ENCODE measurements at regions not wholly inside any gene's neighbourhood (a gene's known extent, or its start where the extent isn't known, plus 50 kb on each side); places are given as distances from the start of the nearest gene placed in this dataset.

- ChIA-PET POLR2A (no interaction called here), CTCF (ENCODE audit: low intra/inter-chr PET ratio) (no interaction called here)
- no peak for TF ChIP-seq NFIX (CRISPR knock-in tag; IDR thresholded peaks at IDR 0.05; ENCODE audit: low read depth)
- TF ChIP-seq NR2F6 (CRISPR knock-in tag; IDR thresholded peaks at IDR 0.05), result no peak
- TF ChIP-seq TSHZ1 (CRISPR knock-in tag; IDR thresholded peaks at IDR 0.05), result no peak
- TF ChIP-seq HSF4 (CRISPR knock-in tag; IDR thresholded peaks at IDR 0.05; ENCODE audit: borderline replicate concordance), result no peak
- TF ChIP-seq ZNF23 (CRISPR knock-in tag; IDR thresholded peaks at IDR 0.05), result no peak
- no peak for TF ChIP-seq CHD1 (IDR thresholded peaks at IDR 0.05; ENCODE audit: low read length)
- TF ChIP-seq ZFP36 (IDR thresholded peaks at IDR 0.05; ENCODE audit: low read depth, low read length, partially characterized antibody), result no peak
- no peak for TF ChIP-seq RBM25 (IDR thresholded peaks at IDR 0.05; ENCODE audit: low read depth, low read length, severe bottlenecking)
- no peak for TF ChIP-seq GABPA (tag; conservative IDR thresholded peaks at IDR 0.05; ENCODE audit: low read depth)
- TF ChIP-seq, protein P1, sequence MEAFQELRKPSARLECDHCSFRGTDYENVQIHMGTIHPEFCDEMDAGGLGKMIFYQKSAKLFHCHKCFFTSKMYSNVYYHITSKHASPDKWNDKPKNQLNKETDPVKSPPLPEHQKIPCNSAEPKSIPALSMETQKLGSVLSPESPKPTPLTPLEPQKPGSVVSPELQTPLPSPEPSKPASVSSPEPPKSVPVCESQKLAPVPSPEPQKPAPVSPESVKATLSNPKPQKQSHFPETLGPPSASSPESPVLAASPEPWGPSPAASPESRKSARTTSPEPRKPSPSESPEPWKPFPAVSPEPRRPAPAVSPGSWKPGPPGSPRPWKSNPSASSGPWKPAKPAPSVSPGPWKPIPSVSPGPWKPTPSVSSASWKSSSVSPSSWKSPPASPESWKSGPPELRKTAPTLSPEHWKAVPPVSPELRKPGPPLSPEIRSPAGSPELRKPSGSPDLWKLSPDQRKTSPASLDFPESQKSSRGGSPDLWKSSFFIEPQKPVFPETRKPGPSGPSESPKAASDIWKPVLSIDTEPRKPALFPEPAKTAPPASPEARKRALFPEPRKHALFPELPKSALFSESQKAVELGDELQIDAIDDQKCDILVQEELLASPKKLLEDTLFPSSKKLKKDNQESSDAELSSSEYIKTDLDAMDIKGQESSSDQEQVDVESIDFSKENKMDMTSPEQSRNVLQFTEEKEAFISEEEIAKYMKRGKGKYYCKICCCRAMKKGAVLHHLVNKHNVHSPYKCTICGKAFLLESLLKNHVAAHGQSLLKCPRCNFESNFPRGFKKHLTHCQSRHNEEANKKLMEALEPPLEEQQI (IDR thresholded peaks at IDR 0.05), result no peak
- TF ChIP-seq, protein P2, sequence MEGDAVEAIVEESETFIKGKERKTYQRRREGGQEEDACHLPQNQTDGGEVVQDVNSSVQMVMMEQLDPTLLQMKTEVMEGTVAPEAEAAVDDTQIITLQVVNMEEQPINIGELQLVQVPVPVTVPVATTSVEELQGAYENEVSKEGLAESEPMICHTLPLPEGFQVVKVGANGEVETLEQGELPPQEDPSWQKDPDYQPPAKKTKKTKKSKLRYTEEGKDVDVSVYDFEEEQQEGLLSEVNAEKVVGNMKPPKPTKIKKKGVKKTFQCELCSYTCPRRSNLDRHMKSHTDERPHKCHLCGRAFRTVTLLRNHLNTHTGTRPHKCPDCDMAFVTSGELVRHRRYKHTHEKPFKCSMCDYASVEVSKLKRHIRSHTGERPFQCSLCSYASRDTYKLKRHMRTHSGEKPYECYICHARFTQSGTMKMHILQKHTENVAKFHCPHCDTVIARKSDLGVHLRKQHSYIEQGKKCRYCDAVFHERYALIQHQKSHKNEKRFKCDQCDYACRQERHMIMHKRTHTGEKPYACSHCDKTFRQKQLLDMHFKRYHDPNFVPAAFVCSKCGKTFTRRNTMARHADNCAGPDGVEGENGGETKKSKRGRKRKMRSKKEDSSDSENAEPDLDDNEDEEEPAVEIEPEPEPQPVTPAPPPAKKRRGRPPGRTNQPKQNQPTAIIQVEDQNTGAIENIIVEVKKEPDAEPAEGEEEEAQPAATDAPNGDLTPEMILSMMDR (IDR thresholded peaks at IDR 0.05 in 2 of 3, conservative IDR thresholded peaks at IDR 0.05 in 1 of 3; ENCODE audit: insufficient read depth in 2 of 3, low read depth in 1 of 3, low read length in 3 of 3), result no peak
- no peak for TF ChIP-seq BCLAF1 (IDR thresholded peaks at IDR 0.05; ENCODE audit: borderline replicate concordance in 1 of 2, control insufficient read depth in 1 of 2, low read depth in 2 of 2, low read length in 1 of 2)
Observed at GRCh38 chr2:81942876-81943275, 1638.3 kb upstream of the LRRTM1 start.

More at GRCh38 chr2:81942876-81943275, 1638.3 kb upstream of the LRRTM1 start:
- no peaks in the 10 kb centered on the region for H3K79me2 ChIP-seq (ENCODE audit: control insufficient read depth, insufficient read depth, low read length)
- WGBS (ENCODE audit: insufficient coverage, low coverage, missing lambda C conversion rate), result 0% methylated on average over 1 of the region's 1 CpG
- no peaks in the 10 kb centered on the region for H4K20me1 ChIP-seq (replicated peaks; ENCODE audit: control insufficient read depth, insufficient read depth, low read length)
- no peaks in the 10 kb centered on the region for H3K27me3 ChIP-seq (ENCODE audit: control insufficient read depth in 2 of 2, insufficient read depth in 2 of 2, low read length in 2 of 2)
- no peaks in the 10 kb centered on the region for H3K36me3 ChIP-seq (ENCODE audit: control insufficient read depth, insufficient read depth, low read length)
- no peak for DNase-seq (ENCODE audit: extremely low read depth in 1 of 4, low spot score in 3 of 4)
- no peaks in the 10 kb centered on the region for H3K9me1 ChIP-seq (ENCODE audit: control insufficient read depth, insufficient read depth, low read length)
- no peaks in the 10 kb centered on the region for H3K4me1 ChIP-seq (replicated peaks in 1 of 2; ENCODE audit: control insufficient read depth in 2 of 2, insufficient read depth in 2 of 2, low read length in 2 of 2)
- H3K27ac ChIP-seq (ENCODE audit: extremely low read depth, low read depth, low read length), result no peak overlapping the region
- H3K9ac ChIP-seq (ENCODE audit: insufficient read depth in 1 of 2, low read depth in 2 of 2, low read length in 2 of 2), result no peak overlapping the region
- ATAC-seq, result no peak
- no peak overlapping the region for H3K4me2 ChIP-seq (ENCODE audit: insufficient read depth, low read length)
- H3K4me3 ChIP-seq, result no peak overlapping the region
- in situ Hi-C loops (cut with MboI), result no loop called here
- no peak overlapping the region for H2AFZ ChIP-seq (ENCODE audit: low read depth, low read length)
- no peaks in the 10 kb centered on the region for H3K9me3 ChIP-seq (replicated peaks; ENCODE audit: control insufficient read depth, insufficient read depth, low read depth, low read length)
- BruUV-seq (replicated peaks), result no TSS peak
- no peak for FAIRE-seq
- intact Hi-C loops (cut with micrococcal nuclease), result no loop called here
